Activated CD8-positive, alpha-beta T cell treated with anti-CD3 and anti-CD28 coated beads, Interleukin-2, amount 10 ng/mL, durations not matched to agents 7 days and 5 days (primary cell): ENCODE measurements at regions not wholly inside any gene's neighbourhood (a gene's known extent, or its start where the extent isn't known, plus 50 kb on each side); places are given as distances from the start of the nearest gene placed in this dataset.
"Not testable (repeated sequence)": the region's sequence is repeated elsewhere in the genome, so short reads cannot be mapped to it uniquely, and the experiment has no call there.

Experiments
- ATAC-seq: fragments of 150-1000 bp; cut with Tn5 transposase; one replicate; pipeline ENCODE4 v1.10.0; 2021; ENCODE audit warnings: moderate library complexity
- CTCF ChIA-PET: fragments of 350-600 bp; sonication (Branson Sonifier 250); formaldehyde crosslinking; loops from one replicate; lab custom pipeline; 2021; ENCODE audit warnings: antibody characterized with exemption; lab: Charles Lee
- POLR2A ChIA-PET: fragments of 350-600 bp; sonication (Branson Sonifier 250); formaldehyde crosslinking; loops from one replicate; lab custom pipeline; 2021; ENCODE audit warnings: antibody characterized with exemption; lab: Charles Lee
- DNase-seq: peaks from one replicate; pipeline ENCODE4 v3.0.0-alpha.2; 2020
- H3K27ac Mint-ChIP-seq: one replicate; pipeline ENCODE4 v1.8.0; 2021; ENCODE audit warnings: mild to moderate bottlenecking, mixed read lengths
- H3K27me3 Mint-ChIP-seq: one replicate; pipeline ENCODE4 v1.8.0; 2021; ENCODE audit warnings: low read depth, mixed read lengths
- H3K36me3 Mint-ChIP-seq: one replicate; pipeline ENCODE4 v1.8.0; 2021; ENCODE audit warnings: low read depth, mixed read lengths
- H3K4me1 Mint-ChIP-seq: one replicate; pipeline ENCODE4 v1.8.0; 2021; ENCODE audit warnings: low read depth, mixed read lengths
- H3K4me3 Mint-ChIP-seq: one replicate; pipeline ENCODE4 v1.8.0; 2021; ENCODE audit warnings: mild to moderate bottlenecking, mixed read lengths
- H3K9me3 Mint-ChIP-seq: one replicate; pipeline ENCODE4 v1.8.0; 2022; ENCODE audit warnings: mixed read lengths; ENCODE audit not compliant: insufficient read depth

DNA sequence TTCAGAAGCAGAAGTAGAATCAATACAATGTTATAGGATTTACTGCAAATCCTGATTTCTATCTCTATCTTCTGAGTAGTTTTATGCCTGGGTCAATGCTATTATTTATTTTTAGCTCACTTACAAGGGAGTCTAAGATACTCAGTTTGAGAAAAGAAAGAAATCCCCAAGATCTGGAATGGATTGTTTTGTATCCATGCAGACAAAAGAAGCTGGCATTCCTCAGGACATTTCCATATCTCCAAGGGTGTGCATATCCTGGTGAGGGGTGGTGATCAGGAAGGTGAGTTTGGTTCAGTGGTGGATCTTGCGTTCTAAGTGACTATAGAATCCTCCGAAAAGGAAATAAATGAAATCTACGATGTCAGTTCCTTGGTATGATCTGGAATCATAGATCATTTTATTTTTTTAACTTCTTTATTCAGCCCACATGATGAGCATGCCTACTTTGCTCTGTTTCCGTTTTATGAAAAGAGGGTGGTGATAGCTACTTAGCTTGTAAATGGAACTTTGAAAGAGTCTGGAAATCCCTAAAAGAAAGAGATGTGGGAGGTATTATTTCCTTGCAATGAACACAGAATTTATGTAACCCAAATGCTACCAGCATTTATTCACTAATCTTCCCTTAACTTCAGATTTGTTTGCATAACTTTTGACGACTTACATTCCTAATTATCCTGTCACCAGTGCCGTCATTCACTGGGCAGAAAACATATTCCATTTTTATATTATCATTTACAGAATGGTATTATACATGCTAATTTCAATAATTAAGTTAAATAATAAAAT lies 81.1 kb upstream of the RAPGEF2 start:
- POLR2A ChIA-PET, result no interaction called here
- Mint-ChIP-seq H3K9me3 (no peaks in the 10 kb centered on the region), H3K4me3 (no peak overlapping the region), H3K27me3 (no peaks in the 10 kb centered on the region), H3K4me1 (no peaks in the 10 kb centered on the region), H3K36me3 (no peaks in the 10 kb centered on the region), H3K27ac (no peak overlapping the region)
- CTCF ChIA-PET, result no interaction called here
- no peak for DNase-seq
- ATAC-seq, result no peak

- Mint-ChIP-seq H3K4me1 (no peaks in the 10 kb centered on the region), H3K27me3 (no peaks in the 10 kb centered on the region), H3K36me3 (no peaks in the 10 kb centered on the region), H3K27ac (no peak overlapping the region), H3K4me3 (no peak overlapping the region), H3K9me3 (no peaks in the 10 kb centered on the region)
- ChIA-PET CTCF (no interaction called here), POLR2A (no interaction called here)
- no peak for ATAC-seq
- DNase-seq, result no peak
Observed at GRCh38 chr4:159023741-159024140, 79.1 kb upstream of the RAPGEF2 start.

DNA sequence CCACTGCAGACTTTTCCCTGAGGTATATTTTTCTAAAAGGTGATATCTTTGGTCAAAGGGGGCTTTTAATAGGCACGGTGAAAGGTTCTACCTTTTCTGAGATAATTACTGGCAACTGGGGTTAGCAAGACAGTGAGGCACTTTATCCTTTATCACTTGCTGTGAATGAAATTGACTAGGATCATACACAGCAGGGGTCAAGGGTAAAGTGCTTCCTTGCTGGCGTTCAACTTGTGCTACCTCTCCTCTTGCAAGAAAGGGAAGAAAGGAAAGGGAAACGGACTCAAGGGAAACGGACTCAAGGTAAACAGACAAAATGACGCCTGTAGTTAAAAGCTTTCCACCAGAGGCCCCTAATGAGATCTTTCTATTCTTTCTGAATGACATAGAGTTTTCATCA lies 78.6 kb upstream of the RAPGEF2 start:
- ATAC-seq, result no peak
- DNase-seq, result no peak
- H3K36me3 Mint-ChIP-seq, result no peaks in the 10 kb centered on the region
- no peak overlapping the region for H3K4me3 Mint-ChIP-seq
- no peaks in the 10 kb centered on the region for H3K4me1 Mint-ChIP-seq
- peaks cover 2% of the 10 kb centered on the region for H3K27me3 Mint-ChIP-seq
- CTCF ChIA-PET, result no interaction called here
- H3K9me3 Mint-ChIP-seq, result no peaks in the 10 kb centered on the region
- POLR2A ChIA-PET, result no interaction called here
- H3K27ac Mint-ChIP-seq, result no peak overlapping the region

DNA sequence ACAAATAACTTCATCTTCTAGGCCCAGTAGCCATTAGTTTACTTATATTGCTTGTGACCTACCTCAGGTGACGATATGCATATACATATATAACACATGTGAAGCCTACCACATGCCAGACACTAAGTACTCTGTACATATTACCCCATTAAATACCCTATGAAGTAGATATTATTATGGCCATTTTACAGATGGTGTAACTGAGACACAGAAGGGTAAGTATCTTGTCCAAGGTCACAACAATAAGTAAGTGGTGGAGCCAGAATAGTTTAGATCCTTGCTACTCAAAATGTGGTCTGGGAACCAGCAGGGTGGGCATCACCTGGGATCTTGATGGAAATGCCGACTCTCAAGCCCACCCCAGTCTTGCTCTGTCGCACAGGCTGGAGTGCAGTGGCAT lies 78.1 kb upstream of the RAPGEF2 start:
- no peak overlapping the region for H3K4me3 Mint-ChIP-seq

GRCh38 chr4:159026329-159026728 lies 76.5 kb upstream of the RAPGEF2 start:
- POLR2A ChIA-PET, result no interaction called here
- CTCF ChIA-PET, result interaction anchor here (1.8 kb wide), 1 partner anchor 10 kb away, joined by 5 read pairs; no protein-coding TSS in a partner anchor
- H3K27me3 Mint-ChIP-seq, result peaks cover 5% of the 10 kb centered on the region

More for the DNA sequence above, 78.1 kb upstream of the RAPGEF2 start:
- DNase-seq, result no peak
- Mint-ChIP-seq H3K36me3 (no peaks in the 10 kb centered on the region), H3K27ac (no peak overlapping the region), H3K4me1 (no peaks in the 10 kb centered on the region), H3K9me3 (no peaks in the 10 kb centered on the region), H3K27me3 (peaks cover 2% of the 10 kb centered on the region)
- CTCF ChIA-PET, result no interaction called here
- POLR2A ChIA-PET, result no interaction called here
- no peak for ATAC-seq

DNA sequence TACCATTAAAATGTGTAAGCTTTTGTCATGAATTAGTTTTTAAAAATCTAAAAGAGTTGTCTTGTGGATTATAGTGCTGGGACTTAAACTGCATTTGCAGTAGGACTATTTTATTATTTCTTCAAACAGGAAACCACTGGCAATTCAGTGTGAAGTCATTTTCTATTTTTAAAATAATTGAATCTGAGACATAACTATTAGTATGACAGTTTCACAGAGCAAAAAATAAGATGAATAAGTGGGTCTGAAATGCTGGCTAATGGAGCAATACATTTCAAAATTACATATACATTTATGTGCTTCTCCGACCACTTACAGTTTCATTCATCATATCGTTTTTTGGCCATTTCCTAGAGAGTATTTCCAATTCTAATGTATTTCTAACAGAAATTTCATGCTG lies 75.3 kb upstream of the RAPGEF2 start:
- DNase-seq (no peak), ATAC-seq (no peak)
- peaks cover 5% of the 10 kb centered on the region for H3K27me3 Mint-ChIP-seq
- H3K4me1 Mint-ChIP-seq, result no peaks in the 10 kb centered on the region
- H3K4me3 Mint-ChIP-seq, result no peak overlapping the region
- H3K36me3 Mint-ChIP-seq, result no peaks in the 10 kb centered on the region
- no peak overlapping the region for H3K27ac Mint-ChIP-seq
- ChIA-PET POLR2A (no interaction called here), CTCF (interaction anchor here (1.0 to 1.8 kb wide), 2 partner anchors 11 to 181 kb away, joined by 3 to 5 read pairs; no protein-coding TSS in a partner anchor)
- no peaks in the 10 kb centered on the region for H3K9me3 Mint-ChIP-seq

More at GRCh38 chr4:159026329-159026728, 76.5 kb upstream of the RAPGEF2 start:
- H3K36me3 Mint-ChIP-seq, result no peaks in the 10 kb centered on the region
- H3K9me3 Mint-ChIP-seq, result no peaks in the 10 kb centered on the region
- DNase-seq (no peak), ATAC-seq (no peak)
- no peaks in the 10 kb centered on the region for H3K4me1 Mint-ChIP-seq
- no peak overlapping the region for H3K27ac Mint-ChIP-seq
- no peak overlapping the region for H3K4me3 Mint-ChIP-seq

GRCh38 chr4:159029481-159029880 lies 73.4 kb upstream of the RAPGEF2 start:
- ATAC-seq (no peak), DNase-seq (no peak)
- Mint-ChIP-seq H3K9me3 (no peaks in the 10 kb centered on the region), H3K4me3 (no peak overlapping the region), H3K4me1 (no peaks in the 10 kb centered on the region), H3K36me3 (no peaks in the 10 kb centered on the region), H3K27ac (no peak overlapping the region), H3K27me3 (peaks cover 12% of the 10 kb centered on the region)
- ChIA-PET CTCF (interaction anchor here (0.6 kb wide), 1 partner anchor 178 kb away, joined by 3 read pairs; no protein-coding TSS in a partner anchor), POLR2A (interaction anchor here (0.9 kb wide), 1 partner anchor 88 kb away, joined by 3 read pairs; no protein-coding TSS in a partner anchor)

DNA sequence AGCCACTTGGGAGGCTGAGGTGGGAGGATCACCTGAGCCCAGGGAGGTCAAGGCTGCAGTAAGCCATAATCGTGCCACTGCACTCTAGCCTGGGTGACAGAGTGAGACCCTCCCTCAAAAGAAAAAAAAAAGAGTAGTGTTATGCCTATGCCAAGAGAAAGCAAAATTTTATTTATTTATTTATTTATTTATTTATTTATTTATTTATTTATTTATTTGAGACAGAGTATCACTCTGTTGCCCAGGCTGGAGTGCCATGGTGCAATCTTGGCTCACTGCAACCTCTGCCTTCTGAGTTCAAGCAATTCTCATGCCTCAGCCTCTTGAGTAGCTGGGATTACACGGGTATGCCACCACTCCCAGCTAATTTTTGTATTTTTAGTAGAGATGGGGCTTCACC lies 72.6 kb upstream of the RAPGEF2 start:
- DNase-seq, H3K4me3 Mint-ChIP-seq, CTCF ChIA-PET, POLR2A ChIA-PET, H3K4me1 Mint-ChIP-seq, H3K36me3 Mint-ChIP-seq, H3K9me3 Mint-ChIP-seq, ATAC-seq, H3K27ac Mint-ChIP-seq: not testable (repeated sequence)
- peaks cover 12% of the 10 kb centered on the region for H3K27me3 Mint-ChIP-seq

- Mint-ChIP-seq H3K27me3 (peaks cover 26% of the 10 kb centered on the region), H3K4me3 (no peak overlapping the region), H3K4me1 (peaks cover 4% of the 10 kb centered on the region), H3K9me3 (no peaks in the 10 kb centered on the region), H3K27ac (no peak overlapping the region), H3K36me3 (no peaks in the 10 kb centered on the region)
- CTCF ChIA-PET, result no interaction called here
- ATAC-seq (no peak), DNase-seq (no peak)
- POLR2A ChIA-PET, result no interaction called here
Observed at GRCh38 chr4:159035570-159035969, 67.3 kb upstream of the RAPGEF2 start.

- no peaks in the 10 kb centered on the region for H3K9me3 Mint-ChIP-seq
- ChIA-PET POLR2A (no interaction called here), CTCF (no interaction called here)
Observed at GRCh38 chr4:159038536-159038935, 64.3 kb upstream of the RAPGEF2 start.

DNA sequence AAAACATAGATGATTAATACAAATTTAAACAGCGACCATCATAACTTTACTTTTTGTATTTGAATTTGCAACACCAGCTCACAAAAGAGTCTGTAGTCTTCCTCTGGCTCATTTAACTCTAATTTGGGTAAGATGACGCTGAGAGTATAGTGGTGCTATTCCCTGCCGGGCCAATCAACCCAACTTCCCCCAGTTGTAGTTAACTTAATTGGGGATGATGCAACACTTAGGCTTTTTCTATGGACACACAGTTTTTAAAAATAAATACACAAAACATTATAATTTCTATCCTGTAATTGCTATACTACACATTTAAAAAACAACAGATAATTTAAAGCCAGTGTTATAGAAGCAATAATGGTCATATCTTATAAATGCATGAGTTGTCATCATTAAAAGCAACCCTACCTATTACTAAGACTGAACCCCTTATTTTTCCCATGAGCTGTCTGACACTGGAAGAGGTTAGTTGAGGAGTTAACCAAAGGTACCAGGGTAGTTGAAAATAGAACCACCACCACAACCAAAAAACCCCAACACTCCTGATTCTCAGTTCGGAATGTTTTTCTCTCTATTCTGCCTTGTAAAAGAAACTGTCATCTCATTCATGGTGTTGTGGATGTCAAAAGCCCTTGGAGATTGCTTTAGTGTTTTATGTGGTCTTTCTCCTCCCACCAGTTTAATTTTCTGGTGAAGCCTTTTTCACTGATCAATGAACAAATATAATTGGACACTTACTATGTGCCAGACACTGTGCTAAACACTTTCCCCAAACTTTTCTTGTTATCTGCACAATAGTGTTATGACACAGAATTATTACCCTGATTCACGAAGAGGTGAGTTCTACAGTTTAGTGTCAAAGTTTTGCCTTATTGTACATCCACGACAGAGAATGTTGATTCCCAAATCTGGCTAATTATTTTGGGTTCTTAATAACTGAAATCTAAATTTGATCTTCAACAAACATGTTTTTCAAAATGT lies 61.5 kb upstream of the RAPGEF2 start:
- Mint-ChIP-seq H3K4me1 (peaks cover 4% of the 10 kb centered on the region), H3K4me3 (no peak overlapping the region), H3K27me3 (peaks cover 23% of the 10 kb centered on the region), H3K36me3 (no peaks in the 10 kb centered on the region), H3K9me3 (no peaks in the 10 kb centered on the region), H3K27ac (no peak overlapping the region)
- no peak for DNase-seq
- no peak for ATAC-seq
- ChIA-PET POLR2A (no interaction called here), CTCF (no interaction called here)

More at GRCh38 chr4:159038536-159038935, 64.3 kb upstream of the RAPGEF2 start:
- Mint-ChIP-seq H3K27ac (no peak overlapping the region), H3K36me3 (no peaks in the 10 kb centered on the region), H3K4me3 (no peak overlapping the region), H3K4me1 (peaks cover 4% of the 10 kb centered on the region), H3K27me3 (peaks cover 27% of the 10 kb centered on the region)
- DNase-seq (no peak), ATAC-seq (no peak)
